Chondrocyte (in vitro differentiated cells): ENCODE measurements at regions not wholly inside any gene's neighbourhood (a gene's known extent, or its start where the extent isn't known, plus 50 kb on each side); places are given as distances from the start of the nearest gene placed in this dataset.

ENCODE experiments used
- DNase-seq: peaks from one replicate; pipeline ENCODE4 v3.0.0; 2021; ENCODE audit warnings: mixed read lengths, low spot score
- H3K27ac Mint-ChIP-seq: one replicate; pipeline ENCODE4 v1.8.0; 2021; ENCODE audit warnings: mild to moderate bottlenecking, moderate library complexity, mixed read lengths; ENCODE audit not compliant: unreplicated experiment
- H3K27me3 Mint-ChIP-seq: 2 replicates; pipeline ENCODE4 v1.8.0; 2021; ENCODE audit warnings: low read depth, mixed read lengths
- H3K36me3 Mint-ChIP-seq: 2 replicates; pipeline ENCODE4 v1.8.0; 2021; ENCODE audit warnings: low read depth, mixed read lengths
- H3K4me1 Mint-ChIP-seq: 2 replicates; pipeline ENCODE4 v1.8.0; 2021; ENCODE audit warnings: low read depth, mild to moderate bottlenecking, mixed read lengths
- H3K4me3 Mint-ChIP-seq: one replicate; pipeline ENCODE4 v1.8.0; 2021; ENCODE audit warnings: mild to moderate bottlenecking, moderate library complexity, mixed read lengths; ENCODE audit not compliant: unreplicated experiment
- H3K9me3 Mint-ChIP-seq: 2 replicates; pipeline ENCODE4 v1.8.0; 2021; ENCODE audit warnings: low read depth, mixed read lengths
- CTCF ChIP-seq: fragments of 200-600 bp; sonication (generic); IDR thresholded peaks from 2 replicates; pipeline ENCODE4 v1.5.0; 2021; ENCODE audit warnings: antibody characterized with exemption, mild to moderate bottlenecking, moderate library complexity

DNA sequence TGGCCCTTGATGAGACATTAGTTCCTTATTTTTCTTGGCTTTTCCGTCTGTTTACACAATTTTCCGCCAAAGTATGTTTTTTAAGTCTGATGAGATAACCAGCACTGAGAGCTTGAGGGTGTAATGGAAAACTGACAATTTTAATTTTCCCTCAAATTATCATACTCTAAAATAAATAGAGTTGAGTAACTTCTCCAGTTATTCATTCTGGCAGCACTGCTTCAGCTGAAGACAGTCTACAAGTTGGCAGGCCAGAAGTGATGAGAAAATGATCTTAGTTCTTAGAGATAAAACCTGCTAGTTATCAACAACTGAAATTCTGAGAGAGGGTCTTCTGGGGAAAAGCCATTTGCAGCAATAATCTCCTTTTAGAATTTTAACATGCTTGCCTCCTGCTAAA, 241.6 kb upstream of the TET2 start:
- H3K4me1 Mint-ChIP-seq = no peaks in the 10 kb centered on the region
- no peak overlapping the region for H3K4me3 Mint-ChIP-seq
- TF ChIP-seq CTCF = no peak
- peaks cover 19% of the 10 kb centered on the region for H3K27me3 Mint-ChIP-seq
- H3K9me3 Mint-ChIP-seq = no peaks in the 10 kb centered on the region
- H3K36me3 Mint-ChIP-seq = no peaks in the 10 kb centered on the region
- DNase-seq = no peak
- H3K27ac Mint-ChIP-seq = no peak overlapping the region

DNA sequence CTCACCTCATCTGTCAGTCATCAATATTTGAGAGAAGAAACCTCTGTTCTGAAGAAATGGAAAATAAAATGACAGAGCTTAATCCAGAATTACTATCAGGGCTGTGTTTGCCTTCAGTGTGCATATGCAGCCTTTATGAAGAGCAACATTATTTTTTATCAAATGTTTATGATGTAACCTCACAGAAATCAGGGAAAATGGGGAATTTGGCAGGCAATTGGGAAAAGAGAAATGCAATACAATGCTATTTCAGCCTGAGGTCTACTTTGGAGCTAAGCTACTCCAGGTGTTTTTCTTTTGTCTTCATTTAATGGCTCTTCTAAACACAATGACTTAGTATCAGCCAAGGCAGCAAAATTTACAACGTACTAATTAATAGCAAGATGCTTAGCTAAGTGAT, 241.1 kb upstream of the TET2 start:
- peaks cover 19% of the 10 kb centered on the region for H3K27me3 Mint-ChIP-seq
- no peak for DNase-seq

DNA sequence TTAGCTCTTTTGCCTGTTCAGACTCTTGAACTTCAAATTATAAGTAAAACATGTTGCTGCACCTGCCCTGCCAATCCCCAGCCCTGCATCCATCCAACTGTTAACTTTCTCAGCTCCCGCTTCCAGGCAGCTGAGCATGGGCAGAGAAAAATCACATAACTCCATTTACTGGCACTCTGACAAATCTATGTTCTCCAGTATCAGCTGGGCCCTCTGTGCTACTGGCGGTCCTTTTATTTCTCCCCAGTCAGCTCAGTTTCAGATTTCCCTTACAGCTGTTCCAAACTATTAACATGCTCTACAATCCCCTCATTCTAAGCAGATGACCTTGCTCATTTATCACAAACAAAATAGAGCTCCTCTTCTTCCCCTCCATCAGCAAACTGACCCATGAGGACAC, 240.4 kb upstream of the TET2 start:
- Mint-ChIP-seq H3K27me3 (peaks cover 19% of the 10 kb centered on the region), H3K9me3 (no peaks in the 10 kb centered on the region), H3K27ac (no peak overlapping the region), H3K4me1 (no peaks in the 10 kb centered on the region), H3K4me3 (no peak overlapping the region), H3K36me3 (no peaks in the 10 kb centered on the region)
- TF ChIP-seq CTCF = no peak
- no peak for DNase-seq

More for the DNA sequence above, 241.1 kb upstream of the TET2 start:
- no peak for TF ChIP-seq CTCF
- Mint-ChIP-seq H3K36me3 (no peaks in the 10 kb centered on the region), H3K27ac (no peak overlapping the region), H3K9me3 (no peaks in the 10 kb centered on the region), H3K4me1 (no peaks in the 10 kb centered on the region), H3K4me3 (no peak overlapping the region)

DNA sequence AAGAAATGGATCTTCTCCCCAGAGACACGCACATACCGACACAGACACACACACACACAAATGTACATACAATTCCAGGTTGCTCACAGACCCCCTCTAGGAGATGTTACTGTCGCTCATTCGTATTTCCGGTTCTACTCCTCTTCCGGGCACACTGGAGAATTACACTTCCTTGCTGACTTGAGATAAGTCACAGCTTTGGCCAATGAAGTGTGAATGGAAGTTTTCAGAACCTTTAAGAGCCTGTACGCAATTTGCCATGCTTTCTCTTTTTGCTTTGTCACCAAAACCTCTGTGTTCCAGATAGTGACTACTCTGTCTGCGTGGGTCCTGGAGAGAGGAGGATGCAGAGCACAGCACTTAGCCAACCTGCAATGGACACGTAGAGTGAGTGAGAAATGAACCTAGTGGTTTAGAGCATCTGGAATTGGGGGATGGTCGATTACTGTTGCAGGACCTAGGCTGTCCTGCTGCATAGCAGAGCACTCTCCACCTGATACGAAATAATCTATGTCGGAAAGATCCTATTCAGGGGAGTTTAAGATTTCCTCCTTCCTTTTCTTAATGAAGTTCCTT, 239.5 kb upstream of the TET2 start:
- DNase-seq = no peak
- Mint-ChIP-seq H3K27me3 (peaks cover 17% of the 10 kb centered on the region), H3K27ac (no peak overlapping the region), H3K9me3 (no peaks in the 10 kb centered on the region), H3K4me1 (no peaks in the 10 kb centered on the region), H3K36me3 (no peaks in the 10 kb centered on the region), H3K4me3 (no peak overlapping the region)
- no peak for TF ChIP-seq CTCF

DNA sequence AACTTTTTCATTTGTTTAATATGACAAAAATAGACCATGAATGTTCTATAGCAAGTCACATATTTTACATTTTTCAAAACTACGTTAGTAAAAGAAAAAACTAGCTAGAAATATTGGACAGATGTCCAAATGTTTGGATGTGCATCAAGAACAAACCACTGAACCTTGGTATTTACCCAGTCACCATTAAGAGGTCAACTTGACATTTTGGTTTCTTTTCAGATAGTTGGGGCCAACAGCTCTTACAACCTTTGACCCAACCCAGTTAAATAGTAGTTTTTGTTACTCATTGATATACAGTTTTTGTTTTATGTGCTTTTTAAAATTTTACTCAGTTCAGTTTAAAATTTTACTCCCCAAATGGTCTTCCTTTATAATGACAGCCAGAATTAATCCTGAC, 238.7 kb upstream of the TET2 start:
- H3K4me3 Mint-ChIP-seq = no peak overlapping the region
- no peaks in the 10 kb centered on the region for H3K4me1 Mint-ChIP-seq
- peaks cover 21% of the 10 kb centered on the region for H3K27me3 Mint-ChIP-seq
- H3K27ac Mint-ChIP-seq = no peak overlapping the region
- H3K9me3 Mint-ChIP-seq = no peaks in the 10 kb centered on the region
- DNase-seq = no peak
- H3K36me3 Mint-ChIP-seq = no peaks in the 10 kb centered on the region
- no peak for TF ChIP-seq CTCF
